ENCODE measurements at regions not wholly inside any gene's neighbourhood (a gene's known extent, or its start where the extent isn't known, plus 50 kb on each side); places are given as distances from the start of the nearest gene placed in this dataset.

GRCh38 chr2:13667415-13667757 is 950.6 kb downstream of the TRIB2 start:
- intact Hi-C loops (cut with micrococcal nuclease) = no loop called here
- H2AFZ ChIP-seq (ENCODE audit: low read depth, low read length) = no peak overlapping the region
- H3K27ac ChIP-seq (ENCODE audit: extremely low read depth, low read depth, low read length) = no peak overlapping the region
- no peaks in the 10 kb centered on the region for H3K4me1 ChIP-seq (replicated peaks in 1 of 2; ENCODE audit: control insufficient read depth in 2 of 2, insufficient read depth in 2 of 2, low read length in 2 of 2)
- 0% methylated on average over 1 of the region's 1 CpG for WGBS (ENCODE audit: insufficient coverage, low coverage, missing lambda C conversion rate)
- H3K27me3 ChIP-seq (ENCODE audit: control insufficient read depth in 2 of 2, insufficient read depth in 2 of 2, low read length in 2 of 2) = no peaks in the 10 kb centered on the region
- no peaks in the 10 kb centered on the region for H4K20me1 ChIP-seq (replicated peaks; ENCODE audit: control insufficient read depth, insufficient read depth, low read length)
- TF ChIP-seq MBD2 (IDR thresholded peaks at IDR 0.05; ENCODE audit: borderline replicate concordance, low read depth) (no peak), PATZ1 (CRISPR knock-in tag; IDR thresholded peaks at IDR 0.05; ENCODE audit: borderline replicate concordance) (no peak), CREB3L1 (IDR thresholded peaks at IDR 0.05; ENCODE audit: borderline replicate concordance, low read depth) (no peak), ATF1 (CRISPR knock-in tag; IDR thresholded peaks at IDR 0.05) (no peak), ATF1 (tag; IDR thresholded peaks at IDR 0.05) (no peak), FOXJ3 (CRISPR knock-in tag; IDR thresholded peaks at IDR 0.05) (no peak), SMARCA4 (IDR thresholded peaks at IDR 0.05) (no peak), ZBTB49 (CRISPR knock-in tag; IDR thresholded peaks at IDR 0.05; ENCODE audit: borderline replicate concordance) (no peak)
- TF ChIP-seq, protein P1, sequence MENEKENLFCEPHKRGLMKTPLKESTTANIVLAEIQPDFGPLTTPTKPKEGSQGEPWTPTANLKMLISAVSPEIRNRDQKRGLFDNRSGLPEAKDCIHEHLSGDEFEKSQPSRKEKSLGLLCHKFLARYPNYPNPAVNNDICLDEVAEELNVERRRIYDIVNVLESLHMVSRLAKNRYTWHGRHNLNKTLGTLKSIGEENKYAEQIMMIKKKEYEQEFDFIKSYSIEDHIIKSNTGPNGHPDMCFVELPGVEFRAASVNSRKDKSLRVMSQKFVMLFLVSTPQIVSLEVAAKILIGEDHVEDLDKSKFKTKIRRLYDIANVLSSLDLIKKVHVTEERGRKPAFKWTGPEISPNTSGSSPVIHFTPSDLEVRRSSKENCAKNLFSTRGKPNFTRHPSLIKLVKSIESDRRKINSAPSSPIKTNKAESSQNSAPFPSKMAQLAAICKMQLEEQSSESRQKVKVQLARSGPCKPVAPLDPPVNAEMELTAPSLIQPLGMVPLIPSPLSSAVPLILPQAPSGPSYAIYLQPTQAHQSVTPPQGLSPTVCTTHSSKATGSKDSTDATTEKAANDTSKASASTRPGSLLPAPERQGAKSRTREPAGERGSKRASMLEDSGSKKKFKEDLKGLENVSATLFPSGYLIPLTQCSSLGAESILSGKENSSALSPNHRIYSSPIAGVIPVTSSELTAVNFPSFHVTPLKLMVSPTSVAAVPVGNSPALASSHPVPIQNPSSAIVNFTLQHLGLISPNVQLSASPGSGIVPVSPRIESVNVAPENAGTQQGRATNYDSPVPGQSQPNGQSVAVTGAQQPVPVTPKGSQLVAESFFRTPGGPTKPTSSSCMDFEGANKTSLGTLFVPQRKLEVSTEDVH (IDR thresholded peaks at IDR 0.05; ENCODE audit: low read depth, partially characterized antibody) = no peak
- TF ChIP-seq, protein P2, sequence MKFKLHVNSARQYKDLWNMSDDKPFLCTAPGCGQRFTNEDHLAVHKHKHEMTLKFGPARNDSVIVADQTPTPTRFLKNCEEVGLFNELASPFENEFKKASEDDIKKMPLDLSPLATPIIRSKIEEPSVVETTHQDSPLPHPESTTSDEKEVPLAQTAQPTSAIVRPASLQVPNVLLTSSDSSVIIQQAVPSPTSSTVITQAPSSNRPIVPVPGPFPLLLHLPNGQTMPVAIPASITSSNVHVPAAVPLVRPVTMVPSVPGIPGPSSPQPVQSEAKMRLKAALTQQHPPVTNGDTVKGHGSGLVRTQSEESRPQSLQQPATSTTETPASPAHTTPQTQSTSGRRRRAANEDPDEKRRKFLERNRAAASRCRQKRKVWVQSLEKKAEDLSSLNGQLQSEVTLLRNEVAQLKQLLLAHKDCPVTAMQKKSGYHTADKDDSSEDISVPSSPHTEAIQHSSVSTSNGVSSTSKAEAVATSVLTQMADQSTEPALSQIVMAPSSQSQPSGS (CRISPR knock-in tag; IDR thresholded peaks at IDR 0.05) = no peak
- no peak overlapping the region for H3K4me3 ChIP-seq
- no peaks in the 10 kb centered on the region for H3K9me3 ChIP-seq (replicated peaks; ENCODE audit: control insufficient read depth, insufficient read depth, low read depth, low read length)
- no peak for ATAC-seq
- CTCF ChIA-PET (ENCODE audit: low intra/inter-chr PET ratio) = no interaction called here
- no peaks in the 10 kb centered on the region for H3K36me3 ChIP-seq (ENCODE audit: control insufficient read depth, insufficient read depth, low read length)
- H3K4me2 ChIP-seq (ENCODE audit: insufficient read depth, low read length) = no peak overlapping the region
- H3K79me2 ChIP-seq (ENCODE audit: control insufficient read depth, insufficient read depth, low read length) = no peaks in the 10 kb centered on the region
- no peak for FAIRE-seq
- no peak overlapping the region for H3K9ac ChIP-seq (ENCODE audit: insufficient read depth in 1 of 2, low read depth in 2 of 2, low read length in 2 of 2)
- in situ Hi-C loops (cut with MboI) = no loop called here
- no TSS peak for BruUV-seq (replicated peaks)
- no peaks in the 10 kb centered on the region for H3K9me1 ChIP-seq (ENCODE audit: control insufficient read depth, insufficient read depth, low read length)
- POLR2A ChIA-PET = no interaction called here
- no peak for DNase-seq (ENCODE audit: extremely low read depth in 1 of 4, low spot score in 3 of 4)
